Amniotic epithelial cell (primary cell): ENCODE measurements at regions not wholly inside any gene's neighbourhood (a gene's known extent, or its start where the extent isn't known, plus 50 kb on each side); places are given as distances from the start of the nearest gene placed in this dataset.
A peak's percentile ranks its signal among the peaks of the same experiment; 100 is the strongest.
"Not testable (repeated sequence)": the region's sequence is repeated elsewhere in the genome, so short reads cannot be mapped to it uniquely, and the experiment has no call there.

Experiments
- DNase-seq: peaks from one replicate; pipeline ENCODE4 v3.0.0-alpha.2; 2010; ENCODE audit warnings: low read depth

GRCh38 chr5:166074582-166075481, 2216.6 kb upstream of the WWC1 start:
- peak; percentile 41 for DNase-seq

- no peak for DNase-seq
These were observed 2208.1 kb upstream of the WWC1 start for GRCh38 chr5:166083183-166083959.

- no peak for DNase-seq
These were observed 2204.9 kb upstream of the WWC1 start for GRCh38 chr5:166086568-166086967.

GRCh38 chr5:166088389-166089039, 2202.9 kb upstream of the WWC1 start:
- no peak for DNase-seq

- no peak for DNase-seq
These were observed 2199.5 kb upstream of the WWC1 start for GRCh38 chr5:166091931-166092330.

GRCh38 chr5:166093312-166093711, 2198.1 kb upstream of the WWC1 start:
- no peak for DNase-seq

- DNase-seq, result no peak
These were observed 2188.5 kb upstream of the WWC1 start for GRCh38 chr5:166102947-166103346.

GRCh38 chr5:166111021-166111420, 2180.4 kb upstream of the WWC1 start:
- peak; percentile 2 for DNase-seq

GRCh38 chr5:166117072-166118066, 2174.1 kb upstream of the WWC1 start:
- peak; percentile 35 for DNase-seq

GRCh38 chr5:166119506-166119905, 2171.9 kb upstream of the WWC1 start:
- no peak for DNase-seq

- DNase-seq, result peak; percentile 1
These were observed 2167.7 kb upstream of the WWC1 start for GRCh38 chr5:166123717-166124116.

GRCh38 chr5:166127766-166128570, 2163.5 kb upstream of the WWC1 start:
- no peak for DNase-seq

- DNase-seq, result not testable (repeated sequence)
These were observed 2146.3 kb upstream of the WWC1 start for GRCh38 chr5:166145107-166145506.

GRCh38 chr5:166163996-166164610, 2127.3 kb upstream of the WWC1 start:
- DNase-seq, result no peak

GRCh38 chr5:166165596-166165995, 2125.8 kb upstream of the WWC1 start:
- DNase-seq, result peak; percentile 37

GRCh38 chr5:166166071-166166470, 2125.4 kb upstream of the WWC1 start:
- DNase-seq, result no peak

GRCh38 chr5:166172597-166172996, 2118.8 kb upstream of the WWC1 start:
- no peak for DNase-seq

- no peak for DNase-seq
These were observed 2112.9 kb upstream of the WWC1 start for GRCh38 chr5:166178411-166179080.

GRCh38 chr5:166185185-166185584, 2106.3 kb upstream of the WWC1 start:
- no peak for DNase-seq
